ENCODE measurements at regions not wholly inside any gene's neighbourhood (a gene's known extent, or its start where the extent isn't known, plus 50 kb on each side); places are given as distances from the start of the nearest gene placed in this dataset.

GRCh38 chr20:59403261-59403961 lies 103.0 kb downstream of the EDN3 start:
- 9% methylated on average over 35 of the region's 46 CpGs; no CpG with 5 or more reads in 1 of the 2 experiments for WGBS, 2 experiments (ENCODE audit: extremely low coverage in 1 of 2, insufficient coverage in 1 of 2, insufficient read length in 1 of 2, insufficient replicate concordance in 2 of 2, low coverage in 1 of 2, low lambda C conversion rate in 2 of 2, missing lambda C conversion rate in 1 of 2)
- Histone ChIP-seq H3K23ac (ENCODE audit: insufficient read length) (no peak overlapping the region), H4K20me1 (replicated peaks in 1 of 2; ENCODE audit: control insufficient read depth in 1 of 2, insufficient read depth in 2 of 2, low read length in 2 of 2) (peaks cover 0 to 2% of the 10 kb centered on the region in 2 experiments), H3K4me1 (replicated peaks in 1 of 4; ENCODE audit: control insufficient read depth in 3 of 4, insufficient read depth in 4 of 4, low read length in 3 of 4) (peaks cover 0 to 8% (median 2%) of the 10 kb centered on the region in 4 experiments; a peak in 5 of 7 replicates), H2AK5ac (ENCODE audit: low read depth, low read length) (0 out of 2 replicates have a peak overlapping the region, but pooled peaks have one; percentile 34), H3K56ac (replicated peaks; ENCODE audit: insufficient read length, low read depth, low read length) (no peak overlapping the region), H4K8ac (ENCODE audit: extremely low read depth, insufficient read depth, low read length) (0 out of 2 replicates have a peak overlapping the region, but pooled peaks have one; percentile 11), H3K27ac (ENCODE audit: low read depth, low read length) (no peak overlapping the region), H3K4me3 (ENCODE audit: extremely low read depth in 1 of 4, insufficient read depth in 2 of 4, low read depth in 3 of 4, low read length in 4 of 4) (peak overlapping the region; percentile 27 to 63 (median 58)), H4K5ac (ENCODE audit: insufficient read length, low read depth, low read length) (no peak overlapping the region), H3K14ac (ENCODE audit: insufficient read length) (no peak overlapping the region), H3K79me2 (ENCODE audit: control insufficient read depth in 1 of 2, insufficient read depth in 2 of 2, low read length in 2 of 2) (no peaks in the 10 kb centered on the region), H2BK120ac (replicated peaks; ENCODE audit: low read depth, low read length) (no peak overlapping the region), H2BK20ac (ENCODE audit: low read length) (no peak overlapping the region), H3K9ac (replicated peaks in 1 of 4; ENCODE audit: extremely low read depth in 1 of 4, low read depth in 3 of 4, low read length in 3 of 4) (no peak overlapping the region), H2BK5ac (ENCODE audit: low read depth, low read length) (no peak overlapping the region), H4K91ac (replicated peaks; ENCODE audit: insufficient read length, low read length) (no peak overlapping the region), H3K23me2 (ENCODE audit: low read depth, low read length) (peaks cover 7% of the 10 kb centered on the region; the same call in 1 of the 2 replicates), H2BK12ac (ENCODE audit: low read depth, low read length) (peak overlapping the region; percentile 56; the same call in 1 of the 2 replicates), H2BK15ac (ENCODE audit: low read length) (no peak overlapping the region), H3K27me3 (replicated peaks in 1 of 4; ENCODE audit: control insufficient read depth in 3 of 4, extremely low read depth in 1 of 4, insufficient read depth in 3 of 4, low read length in 3 of 4) (peaks cover 0 to 22% (median 16%) of the 10 kb centered on the region in 4 experiments; a peak in 6 of 7 replicates), H3K36me3 (ENCODE audit: control insufficient read depth in 2 of 4, insufficient read depth in 4 of 4, low read length in 3 of 4) (no peaks in the 10 kb centered on the region), H3K79me1 (ENCODE audit: low read depth, low read length) (no peaks in the 10 kb centered on the region), H3K9me3 (ENCODE audit: insufficient read depth in 2 of 2, low read depth in 1 of 2, low read length in 1 of 2) (no peaks in the 10 kb centered on the region), H3K4me2 (ENCODE audit: insufficient read depth in 1 of 2, low read depth in 2 of 2, low read length in 2 of 2) (peak overlapping the region; percentile 34 to 86), H2AFZ (ENCODE audit: low read length) (peak overlapping the region; percentile 54; the same call in 1 of the 2 replicates), H3K18ac (ENCODE audit: extremely low read depth, low read length) (peak overlapping the region; percentile 19; the same call in 1 of the 2 replicates), H3K4ac (replicated peaks; ENCODE audit: insufficient read length, low read depth, low read length) (no peak overlapping the region)
- ChIA-PET POLR2A (ENCODE audit: partially characterized antibody) (interaction anchor here (1.1 kb wide), 1 partner anchor 153 kb away, joined by 3 read pairs; no protein-coding TSS in a partner anchor), CTCF (ENCODE audit: partially characterized antibody) (interaction anchor here (0.6 to 4.4 kb wide), 40 partner anchors 8 to 922 kb away, joined by 3 to 41 read pairs (median 4); no protein-coding TSS in a partner anchor)
- DNase-seq (ENCODE audit: low read depth in 1 of 2, low spot score in 2 of 2) (peak; percentile 13 to 98), FAIRE-seq (no peak)
- TF ChIP-seq MAX (IDR thresholded peaks at IDR 0.05) (peak; percentile 70), SIRT6 (IDR thresholded peaks at IDR 0.05; ENCODE audit: low read length) (no peak), CBX8 (IDR thresholded peaks at IDR 0.05; ENCODE audit: borderline replicate concordance, low read depth, low read length) (no peak), RAD21 (IDR thresholded peaks at IDR 0.05 in 1 of 2, conservative IDR thresholded peaks at IDR 0.05 in 1 of 2; ENCODE audit: low read depth in 2 of 2, low read length in 2 of 2) (peak; percentile 96 to 98), EGR1 (IDR thresholded peaks at IDR 0.05; ENCODE audit: borderline replicate concordance, low read depth, low read length) (0 out of 2 replicates have a peak, but pooled peaks have one; percentile 33), KDM4A (IDR thresholded peaks at IDR 0.05; ENCODE audit: low read depth, low read length, severe bottlenecking) (peak; percentile 89), CREB1 (IDR thresholded peaks at IDR 0.05) (peak; percentile 23; the same call in 1 of the 2 replicates)
- TF ChIP-seq, protein P1, sequence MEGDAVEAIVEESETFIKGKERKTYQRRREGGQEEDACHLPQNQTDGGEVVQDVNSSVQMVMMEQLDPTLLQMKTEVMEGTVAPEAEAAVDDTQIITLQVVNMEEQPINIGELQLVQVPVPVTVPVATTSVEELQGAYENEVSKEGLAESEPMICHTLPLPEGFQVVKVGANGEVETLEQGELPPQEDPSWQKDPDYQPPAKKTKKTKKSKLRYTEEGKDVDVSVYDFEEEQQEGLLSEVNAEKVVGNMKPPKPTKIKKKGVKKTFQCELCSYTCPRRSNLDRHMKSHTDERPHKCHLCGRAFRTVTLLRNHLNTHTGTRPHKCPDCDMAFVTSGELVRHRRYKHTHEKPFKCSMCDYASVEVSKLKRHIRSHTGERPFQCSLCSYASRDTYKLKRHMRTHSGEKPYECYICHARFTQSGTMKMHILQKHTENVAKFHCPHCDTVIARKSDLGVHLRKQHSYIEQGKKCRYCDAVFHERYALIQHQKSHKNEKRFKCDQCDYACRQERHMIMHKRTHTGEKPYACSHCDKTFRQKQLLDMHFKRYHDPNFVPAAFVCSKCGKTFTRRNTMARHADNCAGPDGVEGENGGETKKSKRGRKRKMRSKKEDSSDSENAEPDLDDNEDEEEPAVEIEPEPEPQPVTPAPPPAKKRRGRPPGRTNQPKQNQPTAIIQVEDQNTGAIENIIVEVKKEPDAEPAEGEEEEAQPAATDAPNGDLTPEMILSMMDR (IDR thresholded peaks at IDR 0.05; ENCODE audit: control extremely low read depth in 1 of 3, insufficient read depth in 1 of 3, low read depth in 1 of 3, low read length in 3 of 3), result peak; percentile 92 to 93 (median 93)
